ENCODE measurements at regions not wholly inside any gene's neighbourhood (a gene's known extent, or its start where the extent isn't known, plus 50 kb on each side); places are given as distances from the start of the nearest gene placed in this dataset.

GRCh38 chr4:151940291-151940690 lies 179.5 kb upstream of the GATB start:
- no peak for TF ChIP-seq ZFX (IDR thresholded peaks at IDR 0.05; ENCODE audit: borderline replicate concordance)
- H3K27ac ChIP-seq = no peak overlapping the region

GRCh38 chr4:151939670-151940069 lies 178.9 kb upstream of the GATB start:
- TF ChIP-seq ZFX (IDR thresholded peaks at IDR 0.05; ENCODE audit: borderline replicate concordance) = no peak
- TF ChIP-seq CTCF (IDR thresholded peaks at IDR 0.05) = no peak
- H3K27ac ChIP-seq = no peak overlapping the region

- no peak for TF ChIP-seq CTCF (IDR thresholded peaks at IDR 0.05)
- no peak for TF ChIP-seq ZFX (IDR thresholded peaks at IDR 0.05; ENCODE audit: borderline replicate concordance)
Observed at GRCh38 chr4:151935411-151935810, 174.6 kb upstream of the GATB start.

GRCh38 chr4:151934766-151935165 lies 174.0 kb upstream of the GATB start:
- TF ChIP-seq ZFX (IDR thresholded peaks at IDR 0.05; ENCODE audit: borderline replicate concordance) (no peak), CTCF (IDR thresholded peaks at IDR 0.05) (no peak)
- H3K27ac ChIP-seq = no peak overlapping the region

More at GRCh38 chr4:151935411-151935810, 174.6 kb upstream of the GATB start:
- H3K27ac ChIP-seq = no peak overlapping the region

GRCh38 chr4:151933122-151933827 lies 172.5 kb upstream of the GATB start:
- no peak for TF ChIP-seq ZFX (IDR thresholded peaks at IDR 0.05; ENCODE audit: borderline replicate concordance)
- peak; percentile 27; the same call in 1 of the 2 replicates for TF ChIP-seq CTCF (IDR thresholded peaks at IDR 0.05)
- H3K27ac ChIP-seq = no peak overlapping the region

- H3K27ac ChIP-seq = no peak overlapping the region
- no peak for TF ChIP-seq CTCF (IDR thresholded peaks at IDR 0.05)
- no peak for TF ChIP-seq ZFX (IDR thresholded peaks at IDR 0.05; ENCODE audit: borderline replicate concordance)
Observed at GRCh38 chr4:151931563-151931962, 170.8 kb upstream of the GATB start.

- TF ChIP-seq ZFX (IDR thresholded peaks at IDR 0.05; ENCODE audit: borderline replicate concordance) (no peak), CTCF (IDR thresholded peaks at IDR 0.05) (no peak)
- H3K27ac ChIP-seq = no peak overlapping the region
Observed at GRCh38 chr4:151930372-151930771, 169.6 kb upstream of the GATB start.

- H3K27ac ChIP-seq = no peak overlapping the region
- TF ChIP-seq CTCF (IDR thresholded peaks at IDR 0.05) (no peak), ZFX (IDR thresholded peaks at IDR 0.05; ENCODE audit: borderline replicate concordance) (no peak)
Observed at GRCh38 chr4:151928112-151928511, 167.3 kb upstream of the GATB start.

Data from 22Rv1 (cell line).